ENCODE measurements at regions not wholly inside any gene's neighbourhood (a gene's known extent, or its start where the extent isn't known, plus 50 kb on each side); places are given as distances from the start of the nearest gene placed in this dataset.

- Histone ChIP-seq H3K4me3 (no peak overlapping the region), H3K36me3 (no peaks in the 10 kb centered on the region), H3K9me3 (no peaks in the 10 kb centered on the region), H3K27me3 (no peaks in the 10 kb centered on the region), H3K4me1 (no peaks in the 10 kb centered on the region), H3K27ac (no peak overlapping the region)
- intact Hi-C loops (cut with DNase I) = no loop called here
- no peak for DNase-seq (ENCODE audit: extremely low spot score in 2 of 2)
- TF ChIP-seq POLR2A (IDR thresholded peaks at IDR 0.05) = no peak
- TF ChIP-seq CTCF (IDR thresholded peaks at IDR 0.05) = no peak
- TF ChIP-seq POLR2AphosphoS5 (IDR thresholded peaks at IDR 0.05; ENCODE audit: insufficient read depth in 1 of 2, low read depth in 1 of 2) = no peak
These were observed 591.4 kb downstream of the TMEM114 start for GRCh38 chr16:7998789-7999453.

- Histone ChIP-seq H3K4me1 (no peaks in the 10 kb centered on the region), H3K4me3 (no peak overlapping the region), H3K27me3 (no peaks in the 10 kb centered on the region), H3K9me3 (no peaks in the 10 kb centered on the region), H3K36me3 (no peaks in the 10 kb centered on the region), H3K27ac (no peak overlapping the region)
- DNase-seq (ENCODE audit: extremely low spot score in 2 of 2) = no peak
- TF ChIP-seq CTCF (IDR thresholded peaks at IDR 0.05) (no peak), POLR2A (IDR thresholded peaks at IDR 0.05) (no peak), POLR2AphosphoS5 (IDR thresholded peaks at IDR 0.05; ENCODE audit: insufficient read depth in 1 of 2, low read depth in 1 of 2) (no peak)
- intact Hi-C loops (cut with DNase I) = no loop called here
These were observed 592.3 kb downstream of the TMEM114 start for GRCh38 chr16:7997966-7998365.

- Histone ChIP-seq H3K4me3 (no peak overlapping the region), H3K36me3 (no peaks in the 10 kb centered on the region), H3K4me1 (no peaks in the 10 kb centered on the region), H3K27ac (no peak overlapping the region), H3K9me3 (no peaks in the 10 kb centered on the region), H3K27me3 (no peaks in the 10 kb centered on the region)
- TF ChIP-seq CTCF (IDR thresholded peaks at IDR 0.05) = no peak
- TF ChIP-seq POLR2A (IDR thresholded peaks at IDR 0.05) = no peak
- TF ChIP-seq POLR2AphosphoS5 (IDR thresholded peaks at IDR 0.05; ENCODE audit: insufficient read depth in 1 of 2, low read depth in 1 of 2) = no peak
- no peak for DNase-seq (ENCODE audit: extremely low spot score in 2 of 2)
- intact Hi-C loops (cut with DNase I) = no loop called here
These were observed 597.7 kb downstream of the TMEM114 start for GRCh38 chr16:7992616-7993015.

- no peak overlapping the region for H3K4me3 ChIP-seq
- no peak for DNase-seq (ENCODE audit: extremely low spot score in 2 of 2)
These were observed 599.6 kb downstream of the TMEM114 start for GRCh38 chr16:7990626-7991260.

More at GRCh38 chr16:7990626-7991260, 599.6 kb downstream of the TMEM114 start:
- intact Hi-C loops (cut with DNase I) = no loop called here
- no peaks in the 10 kb centered on the region for H3K9me3 ChIP-seq
- H3K36me3 ChIP-seq = no peaks in the 10 kb centered on the region
- no peak overlapping the region for H3K27ac ChIP-seq
- TF ChIP-seq POLR2AphosphoS5 (IDR thresholded peaks at IDR 0.05; ENCODE audit: insufficient read depth in 1 of 2, low read depth in 1 of 2) (no peak), POLR2A (IDR thresholded peaks at IDR 0.05) (no peak), CTCF (IDR thresholded peaks at IDR 0.05) (no peak)
- H3K27me3 ChIP-seq = no peaks in the 10 kb centered on the region
- H3K4me1 ChIP-seq = no peaks in the 10 kb centered on the region

Measured in vagina (tissue), 2 donors.